ENCODE measurements at regions not wholly inside any gene's neighbourhood (a gene's known extent, or its start where the extent isn't known, plus 50 kb on each side); places are given as distances from the start of the nearest gene placed in this dataset.

DNA sequence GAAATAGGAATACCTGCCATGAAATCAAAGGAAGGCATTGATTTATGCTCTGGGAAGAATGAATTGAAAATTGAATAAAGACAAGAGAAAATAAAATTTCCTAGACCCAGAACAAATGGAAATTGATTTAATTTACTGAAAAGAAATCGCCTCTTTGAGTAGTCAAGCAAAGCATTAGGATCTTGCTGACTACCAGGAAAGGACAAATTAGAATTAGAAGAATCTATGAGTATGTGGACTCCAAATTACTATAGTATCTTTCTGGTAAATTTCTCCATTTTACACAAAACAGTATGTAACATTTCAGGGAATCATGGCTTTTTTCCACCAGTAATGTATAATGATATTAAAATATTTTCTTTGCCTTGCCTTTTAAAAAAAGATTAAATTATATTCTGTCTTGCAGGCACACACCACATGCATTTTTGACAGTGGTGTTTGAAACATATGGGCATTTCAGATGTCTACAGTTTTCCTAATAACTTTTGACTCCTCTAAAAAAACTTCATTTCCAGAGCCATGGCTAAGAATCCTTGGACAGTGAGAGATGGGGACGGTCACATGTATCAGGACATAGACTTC is 768.7 kb upstream of the NRSN1 start:
- TF ChIP-seq EZH2 (IDR thresholded peaks at IDR 0.05; ENCODE audit: low read length, missing control alignments) (no peak), CTCF (conservative IDR thresholded peaks at IDR 0.05 in 1 of 2, IDR thresholded peaks at IDR 0.05 in 1 of 2; ENCODE audit: low read depth in 1 of 2, low read length in 2 of 2) (no peak)
